Smooth muscle cell (in vitro differentiated cells): ENCODE measurements at regions not wholly inside any gene's neighbourhood (a gene's known extent, or its start where the extent isn't known, plus 50 kb on each side); places are given as distances from the start of the nearest gene placed in this dataset.

Experiments used
- DNase-seq: peaks from one replicate; lab custom pipeline; 2025; ENCODE audit not compliant: unreplicated experiment; lab: John Stamatoyannopoulos, UW
- H2AFZ ChIP-seq: fragments of 200-600 bp; sonication (generic); 2 replicates; pipeline ENCODE4 v1.6.0; 2016; ENCODE audit warnings: antibody characterized with exemption, low read depth, mild to moderate bottlenecking
- H3F3A ChIP-seq: fragments of 200-600 bp; sonication (generic); 2 replicates; pipeline ENCODE4 v1.6.0; 2017; ENCODE audit warnings: antibody characterized with exemption, low read depth
- H3K27ac ChIP-seq: fragments of 200-600 bp; sonication (generic); 2 replicates; pipeline ENCODE4 v1.5.1; 2016; ENCODE audit warnings: low read depth, mild to moderate bottlenecking
- H3K27me3 ChIP-seq: fragments of 200-600 bp; sonication (generic); 2 replicates; pipeline ENCODE4 v1.6.1; 2016; ENCODE audit warnings: low read depth, mild to moderate bottlenecking
- H3K36me3 ChIP-seq: fragments of 200-600 bp; sonication (generic); 2 replicates; pipeline ENCODE4 v1.5.1; 2016; ENCODE audit warnings: low read depth
- H3K4me1 ChIP-seq: fragments of 200-600 bp; sonication (generic); 2 replicates; pipeline ENCODE4 v1.5.1; 2016; ENCODE audit warnings: low read depth
- H3K4me2 ChIP-seq: fragments of 200-600 bp; sonication (generic); 2 replicates; pipeline ENCODE4 v1.6.0; 2016; ENCODE audit warnings: mild to moderate bottlenecking
- H3K4me3 ChIP-seq: fragments of 200-600 bp; sonication (generic); 2 replicates; pipeline ENCODE4 v1.5.1; 2016; ENCODE audit warnings: mild to moderate bottlenecking
- H3K79me2 ChIP-seq: fragments of 200-600 bp; sonication (generic); 2 replicates; pipeline ENCODE4 v1.6.0; 2016; ENCODE audit warnings: low read depth, mild to moderate bottlenecking
- H3K9ac ChIP-seq: fragments of 200-600 bp; sonication (generic); 2 replicates; pipeline ENCODE4 v1.6.0; 2016; ENCODE audit warnings: low read depth
- H3K9me3 ChIP-seq: fragments of 200-600 bp; sonication (generic); replicated peaks from 2 replicates; pipeline ENCODE4 v1.5.1; 2016; ENCODE audit warnings: low read depth
- H4K20me1 ChIP-seq: fragments of 200-600 bp; sonication (generic); 2 replicates; pipeline ENCODE4 v1.6.0; 2016; ENCODE audit warnings: low read depth
- CTCF ChIP-seq: fragments of 200-600 bp; sonication (generic); IDR thresholded peaks from 2 replicates; pipeline ENCODE4 v1.5.1; 2017; ENCODE audit warnings: borderline replicate concordance, mild to moderate bottlenecking, antibody characterized with exemption; ENCODE audit not compliant: insufficient read depth, poor library complexity, severe bottlenecking
- WGBS: methylation state at CpG from one replicate; pipeline ENCODE4 v1.1.7; 2016; ENCODE audit warnings: low lambda C conversion rate; 5-methylcytosine and 5-hydroxymethylcytosine counted together

- H3K4me1 ChIP-seq: peaks cover 34% of the 10 kb centered on the region
- peak overlapping the region; percentile 42 for H3K4me3 ChIP-seq
- 38% methylated on average over 35 of the region's 35 CpGs for WGBS
- peak overlapping the region; percentile 86 for H2AFZ ChIP-seq
- no peaks in the 10 kb centered on the region for H3K9me3 ChIP-seq
- H3K27ac ChIP-seq: no peak overlapping the region
- TF ChIP-seq CTCF: no peak
- H3K9ac ChIP-seq: no peak overlapping the region
- peaks cover 6% of the 10 kb centered on the region for H3K27me3 ChIP-seq
- H3K4me2 ChIP-seq: peak overlapping the region; percentile 85
- no peak for DNase-seq
- no peaks in the 10 kb centered on the region for H3F3A ChIP-seq
- no peaks in the 10 kb centered on the region for H3K79me2 ChIP-seq
- no peaks in the 10 kb centered on the region for H3K36me3 ChIP-seq
- no peaks in the 10 kb centered on the region for H4K20me1 ChIP-seq
Measured at GRCh38 chr14:54219261-54220070, 177.3 kb upstream of the CDKN3 start.

- H3K27ac ChIP-seq: no peak overlapping the region
- TF ChIP-seq CTCF: no peak
- DNase-seq: no peak
- no peaks in the 10 kb centered on the region for H3K79me2 ChIP-seq
- H3F3A ChIP-seq: no peaks in the 10 kb centered on the region
- H4K20me1 ChIP-seq: no peaks in the 10 kb centered on the region
- no peaks in the 10 kb centered on the region for H3K9me3 ChIP-seq
- no peak overlapping the region for H3K9ac ChIP-seq
- peaks cover 6% of the 10 kb centered on the region for H3K27me3 ChIP-seq
- peak overlapping the region; percentile 85 for H3K4me2 ChIP-seq
- H3K36me3 ChIP-seq: no peaks in the 10 kb centered on the region
- WGBS: 11% methylated on average over 28 of the region's 28 CpGs
- H3K4me1 ChIP-seq: peaks cover 36% of the 10 kb centered on the region
- peak overlapping the region; percentile 86 for H2AFZ ChIP-seq
- peak overlapping the region; percentile 42 for H3K4me3 ChIP-seq
Measured at GRCh38 chr14:54220071-54220703, 176.6 kb upstream of the CDKN3 start.

- H3K4me3 ChIP-seq: peak overlapping the region; percentile 42
- H3K79me2 ChIP-seq: no peaks in the 10 kb centered on the region
- 35% methylated on average over 5 of the region's 5 CpGs for WGBS
- H3K27me3 ChIP-seq: peaks cover 6% of the 10 kb centered on the region
- no peak for DNase-seq
- H3F3A ChIP-seq: no peaks in the 10 kb centered on the region
- no peak overlapping the region for H3K27ac ChIP-seq
- H3K36me3 ChIP-seq: no peaks in the 10 kb centered on the region
- peak overlapping the region; percentile 85 for H3K4me2 ChIP-seq
- no peaks in the 10 kb centered on the region for H3K9me3 ChIP-seq
- H2AFZ ChIP-seq: peak overlapping the region; percentile 86
- no peak overlapping the region for H3K9ac ChIP-seq
- no peaks in the 10 kb centered on the region for H4K20me1 ChIP-seq
- no peak for TF ChIP-seq CTCF
- peaks cover 42% of the 10 kb centered on the region for H3K4me1 ChIP-seq
Measured at GRCh38 chr14:54220704-54221431, 175.9 kb upstream of the CDKN3 start.
